ENCODE measurements at regions not wholly inside any gene's neighbourhood (a gene's known extent, or its start where the extent isn't known, plus 50 kb on each side); places are given as distances from the start of the nearest gene placed in this dataset.

- WGBS, 2 donors, result 80 to 83% methylated on average over 4 of the region's 4 CpGs
- H3K4me3 ChIP-seq (replicated peaks in 1 of 3), result no peak overlapping the region
- H3K27ac ChIP-seq, result no peak overlapping the region
- intact Hi-C loops (cut with DNase I), result no loop called here
- DNase-seq, result no peak
- no peaks in the 10 kb centered on the region for H3K4me1 ChIP-seq
- no peaks in the 10 kb centered on the region for H3K27me3 ChIP-seq
- H3K9me3 ChIP-seq, result no peaks in the 10 kb centered on the region
- TF ChIP-seq CTCF (IDR thresholded peaks at IDR 0.05), result no peak
- TF ChIP-seq POLR2A (IDR thresholded peaks at IDR 0.05), result no peak
- no peaks in the 10 kb centered on the region for H3K36me3 ChIP-seq
Measured at GRCh38 chr14:53265025-53265424, 111.9 kb upstream of the DDHD1 start.

DNA sequence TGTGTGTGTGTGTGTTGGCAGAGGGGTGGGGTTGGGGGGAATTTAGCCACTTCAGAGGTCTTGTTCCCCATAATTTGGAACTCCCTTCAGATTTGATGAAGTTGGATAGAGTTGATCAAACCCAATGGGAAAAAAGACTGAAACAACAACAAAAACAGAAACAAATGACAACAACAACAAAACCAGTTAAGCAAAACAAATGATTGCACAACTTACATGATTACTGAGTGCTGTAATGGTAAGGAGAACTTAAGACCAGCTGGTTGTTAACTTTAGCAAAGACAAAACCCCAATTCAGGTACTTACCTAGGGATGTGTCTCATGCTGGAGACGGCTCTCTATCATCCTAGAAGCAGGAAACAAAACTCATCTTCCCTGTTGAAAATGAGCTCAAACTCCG lies 107.8 kb upstream of the DDHD1 start:
- intact Hi-C loops (cut with DNase I), result no loop called here
- Histone ChIP-seq H3K27ac (no peak overlapping the region), H3K9me3 (no peaks in the 10 kb centered on the region), H3K4me3 (replicated peaks in 1 of 3) (no peak overlapping the region), H3K36me3 (no peaks in the 10 kb centered on the region), H3K27me3 (no peaks in the 10 kb centered on the region), H3K4me1 (no peaks in the 10 kb centered on the region)
- no peak for DNase-seq
- WGBS, 2 donors, result 91 to 93% methylated on average over 2 of the region's 2 CpGs
- TF ChIP-seq POLR2A (IDR thresholded peaks at IDR 0.05), result no peak
- no peak for TF ChIP-seq CTCF (IDR thresholded peaks at IDR 0.05)

- Histone ChIP-seq H3K9me3 (no peaks in the 10 kb centered on the region), H3K36me3 (no peaks in the 10 kb centered on the region), H3K4me1 (no peaks in the 10 kb centered on the region), H3K4me3 (replicated peaks in 1 of 3) (no peak overlapping the region), H3K27me3 (no peaks in the 10 kb centered on the region), H3K27ac (no peak overlapping the region)
- DNase-seq, result no peak
- 77 to 96% methylated on average over 5 of the region's 5 CpGs for WGBS, 2 donors
- intact Hi-C loops (cut with DNase I), result no loop called here
- no peak for TF ChIP-seq CTCF (IDR thresholded peaks at IDR 0.05)
- TF ChIP-seq POLR2A (IDR thresholded peaks at IDR 0.05), result no peak
Measured at GRCh38 chr14:53260286-53260685, 107.2 kb upstream of the DDHD1 start.

DNA sequence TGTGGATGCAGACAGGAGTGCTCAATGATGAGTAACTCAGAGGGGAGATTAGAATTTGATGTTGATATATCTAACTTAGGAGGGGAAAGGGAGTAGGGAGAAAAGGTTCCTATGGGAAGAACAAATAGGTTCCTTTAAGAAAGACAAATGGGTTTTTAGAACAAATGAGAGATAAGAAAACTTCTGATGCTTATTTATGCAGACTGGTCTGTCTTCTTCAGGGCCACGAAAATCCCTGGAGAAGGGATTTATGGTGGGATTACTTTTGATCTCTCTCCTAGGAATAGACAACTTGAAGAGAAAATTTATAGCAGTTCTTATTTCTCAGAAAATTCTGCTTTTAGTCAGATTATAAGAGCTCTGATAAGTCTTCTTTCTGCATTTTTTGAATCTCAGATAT lies 99.0 kb upstream of the DDHD1 start:
- H3K27ac ChIP-seq, result no peak overlapping the region
- WGBS, 2 donors, result 77 to 84% methylated on average over 1 of the region's 1 CpG
- TF ChIP-seq CTCF (IDR thresholded peaks at IDR 0.05), result no peak
- no peak for TF ChIP-seq POLR2A (IDR thresholded peaks at IDR 0.05)
- H3K27me3 ChIP-seq, result no peaks in the 10 kb centered on the region
- H3K4me3 ChIP-seq (replicated peaks in 1 of 3), result no peak overlapping the region
- H3K36me3 ChIP-seq, result no peaks in the 10 kb centered on the region
- no peak for DNase-seq
- no peaks in the 10 kb centered on the region for H3K9me3 ChIP-seq
- intact Hi-C loops (cut with DNase I), result no loop called here
- H3K4me1 ChIP-seq, result no peaks in the 10 kb centered on the region

DNA sequence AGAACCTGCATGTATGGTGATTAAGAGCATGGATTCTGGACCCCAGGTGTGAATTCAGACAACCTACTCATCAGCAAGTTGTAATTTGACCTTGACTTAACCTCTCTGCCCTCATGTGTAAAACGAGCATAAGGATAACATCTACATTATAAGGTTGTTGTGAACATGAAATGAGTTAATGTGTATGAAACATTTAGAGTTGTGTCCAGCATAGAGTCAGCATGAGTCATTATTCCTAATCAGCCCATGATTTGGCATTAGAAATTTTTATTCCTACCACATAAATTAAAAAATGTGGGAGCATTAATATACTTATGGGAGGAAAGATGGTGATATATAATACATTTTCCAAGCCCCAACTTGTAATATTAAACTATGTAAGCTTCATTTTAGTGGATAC lies 95.9 kb upstream of the DDHD1 start:
- 45 to 53% methylated on average over 1 of the region's 1 CpG for WGBS, 2 donors
- intact Hi-C loops (cut with DNase I), result no loop called here

More for the DNA sequence above, 95.9 kb upstream of the DDHD1 start:
- Histone ChIP-seq H3K4me3 (replicated peaks in 1 of 3) (no peak overlapping the region), H3K4me1 (no peaks in the 10 kb centered on the region), H3K27me3 (no peaks in the 10 kb centered on the region), H3K27ac (no peak overlapping the region), H3K36me3 (no peaks in the 10 kb centered on the region), H3K9me3 (no peaks in the 10 kb centered on the region)
- TF ChIP-seq POLR2A (IDR thresholded peaks at IDR 0.05) (no peak), CTCF (IDR thresholded peaks at IDR 0.05) (no peak)
- DNase-seq, result no peak

Measured in thyroid gland (tissue), 4 donors.